Psoas muscle (tissue), 7 donors: ENCODE measurements at regions not wholly inside any gene's neighbourhood (a gene's known extent, or its start where the extent isn't known, plus 50 kb on each side); places are given as distances from the start of the nearest gene placed in this dataset.

Experiments
- ATAC-seq, 4 donors: fragments of 200-7000 bp; cut with Tn5 transposase; one replicate each; pipeline ENCODE4 v1.9.1; 2020; ENCODE audit warnings: moderate library complexity in 3 of 4, mild to moderate bottlenecking in 2 of 4
- DNase-seq, 2 donors: peaks; one replicate each; pipeline ENCODE4 v3.0.0-alpha.2; 2020
- H3K27ac ChIP-seq: fragments of 200-600 bp; one replicate; pipeline ENCODE4 v1.8.0; 2022
- H3K27me3 ChIP-seq, 3 donors: fragments of 200-600 bp in 1 of 3; one replicate each; pipeline versions ENCODE4 v1.6.1 to v1.8.0; 2013 to 2022; ENCODE audit warnings: low read length in 2 of 3, mild to moderate bottlenecking in 2 of 3, moderate library complexity in 1 of 3; ENCODE audit not compliant: insufficient read depth in 3 of 3
- H3K36me3 ChIP-seq, 2 donors: fragments of 200-600 bp in 1 of 2; one replicate each; pipeline versions ENCODE4 v1.6.1 to v1.8.0; 2013 to 2022; ENCODE audit warnings: low read depth in 1 of 2, mild to moderate bottlenecking in 1 of 2, moderate library complexity in 1 of 2; ENCODE audit not compliant: insufficient read depth in 1 of 2
- H3K4me1 ChIP-seq: fragments of 200-600 bp; one replicate; pipeline ENCODE4 v1.8.0; 2022
- H3K4me3 ChIP-seq: fragments of 200-600 bp; one replicate; pipeline ENCODE4 v1.8.0; 2022; ENCODE audit warnings: mild to moderate bottlenecking
- H3K9me3 ChIP-seq: fragments of 200-600 bp; one replicate; pipeline ENCODE4 v1.8.0; 2022
- WGBS, 3 donors: extraction: QIAGEN DNeasy Blood & Tissue Kit; methylation state at CpG; one replicate each; pipeline versions ENCODE4 v1.1.6 to v1.1.7; 2013; 5-methylcytosine and 5-hydroxymethylcytosine counted together
- intact Hi-C, 2 donors: fragments of 100-400 bp; cut with DNase I; formaldehyde crosslinking; loops; one replicate each; pipeline versions ENCODE4 v1.11.0 to v1.14.2; 2022
- TF ChIP-seq, protein P1 (sequence below): fragments of 200-600 bp; IDR thresholded peaks from one replicate; pipeline ENCODE4 v1.8.0; 2022; ENCODE audit warnings: antibody characterized with exemption
- donor health status: healthy with polysubstance abuse.
- donor health status: DM: no; HTN: no; CAD: no; lungs with moderate emphysema.
- donor health status: Bipolar disorder and iron deficiency.
- donor health status: healthy.
- donor health status: DM: yes; HTN: yes; CAD: no.
- donor health status: DM: no; HTN: no; CAD: no.
- donor health status: DM: yes; HTN: yes; CAD: no.

GRCh38 chrX:95885074-95885473, 799.6 kb upstream of the DIAPH2 start:
- no peak overlapping the region for H3K4me3 ChIP-seq
- 10 to 31% (median 27%) methylated on average over 3 of the region's 3 CpGs for WGBS, 3 donors
- intact Hi-C loops: no loop called here
- no peaks in the 10 kb centered on the region for H3K27me3 ChIP-seq
- TF ChIP-seq, protein P1, sequence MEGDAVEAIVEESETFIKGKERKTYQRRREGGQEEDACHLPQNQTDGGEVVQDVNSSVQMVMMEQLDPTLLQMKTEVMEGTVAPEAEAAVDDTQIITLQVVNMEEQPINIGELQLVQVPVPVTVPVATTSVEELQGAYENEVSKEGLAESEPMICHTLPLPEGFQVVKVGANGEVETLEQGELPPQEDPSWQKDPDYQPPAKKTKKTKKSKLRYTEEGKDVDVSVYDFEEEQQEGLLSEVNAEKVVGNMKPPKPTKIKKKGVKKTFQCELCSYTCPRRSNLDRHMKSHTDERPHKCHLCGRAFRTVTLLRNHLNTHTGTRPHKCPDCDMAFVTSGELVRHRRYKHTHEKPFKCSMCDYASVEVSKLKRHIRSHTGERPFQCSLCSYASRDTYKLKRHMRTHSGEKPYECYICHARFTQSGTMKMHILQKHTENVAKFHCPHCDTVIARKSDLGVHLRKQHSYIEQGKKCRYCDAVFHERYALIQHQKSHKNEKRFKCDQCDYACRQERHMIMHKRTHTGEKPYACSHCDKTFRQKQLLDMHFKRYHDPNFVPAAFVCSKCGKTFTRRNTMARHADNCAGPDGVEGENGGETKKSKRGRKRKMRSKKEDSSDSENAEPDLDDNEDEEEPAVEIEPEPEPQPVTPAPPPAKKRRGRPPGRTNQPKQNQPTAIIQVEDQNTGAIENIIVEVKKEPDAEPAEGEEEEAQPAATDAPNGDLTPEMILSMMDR: no peak
- no peak for ATAC-seq
- H3K36me3 ChIP-seq: no peaks in the 10 kb centered on the region
- H3K27ac ChIP-seq: no peak overlapping the region
- H3K4me1 ChIP-seq: no peaks in the 10 kb centered on the region
- no peak for DNase-seq
- no peaks in the 10 kb centered on the region for H3K9me3 ChIP-seq

GRCh38 chrX:95889279-95889678, 795.4 kb upstream of the DIAPH2 start:
- no peaks in the 10 kb centered on the region for H3K27me3 ChIP-seq
- no peak overlapping the region for H3K4me3 ChIP-seq
- no peaks in the 10 kb centered on the region for H3K9me3 ChIP-seq
- TF ChIP-seq, protein P1: no peak
- H3K27ac ChIP-seq: no peak overlapping the region
- H3K36me3 ChIP-seq: no peaks in the 10 kb centered on the region
- 72 to 93% (median 87%) methylated on average over 1 of the region's 1 CpG for WGBS, 3 donors
- intact Hi-C loops: no loop called here
- DNase-seq: no peak
- ATAC-seq: no peak
- no peaks in the 10 kb centered on the region for H3K4me1 ChIP-seq

GRCh38 chrX:95893636-95894035, 791.0 kb upstream of the DIAPH2 start:
- ATAC-seq (peak in 1 of 4 donors; percentile 42), DNase-seq (no peak)
- no peaks in the 10 kb centered on the region for H3K9me3 ChIP-seq
- no peaks in the 10 kb centered on the region for H3K36me3 ChIP-seq
- intact Hi-C loops: no loop called here
- TF ChIP-seq, protein P1: no peak
- no peaks in the 10 kb centered on the region for H3K27me3 ChIP-seq
- no peak overlapping the region for H3K27ac ChIP-seq
- H3K4me3 ChIP-seq: no peak overlapping the region
- no peaks in the 10 kb centered on the region for H3K4me1 ChIP-seq
- 38 to 46% (median 39%) methylated on average over 2 of the region's 2 CpGs for WGBS, 3 donors

DNA sequence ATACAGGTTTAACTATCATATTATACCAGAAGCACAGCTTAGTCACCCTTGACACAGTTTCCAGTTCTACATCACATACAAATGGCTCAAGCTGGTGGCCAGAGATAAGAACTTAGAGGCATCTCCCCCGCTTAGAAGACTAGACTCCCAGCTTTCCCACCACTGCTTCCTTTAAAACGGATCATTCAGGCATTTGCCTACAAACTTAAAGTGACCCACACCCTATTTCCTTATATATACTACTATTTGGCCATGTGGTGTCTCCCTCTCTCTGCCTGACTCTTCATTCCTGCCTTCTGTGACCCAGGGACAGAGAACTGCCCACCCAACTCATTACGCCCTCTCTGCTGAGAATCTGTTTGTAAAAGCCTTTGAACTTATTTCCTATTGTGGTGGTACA, 781.2 kb upstream of the DIAPH2 start:
- no peak overlapping the region for H3K4me3 ChIP-seq
- H3K4me1 ChIP-seq: no peaks in the 10 kb centered on the region
- 34 to 53% (median 40%) methylated on average over 3 of the region's 3 CpGs for WGBS, 3 donors
- intact Hi-C loops: no loop called here
- H3K27ac ChIP-seq: no peak overlapping the region
- ATAC-seq: no peak
- H3K27me3 ChIP-seq: no peaks in the 10 kb centered on the region
- TF ChIP-seq, protein P1: no peak
- H3K36me3 ChIP-seq: no peaks in the 10 kb centered on the region
- DNase-seq: no peak
- H3K9me3 ChIP-seq: no peaks in the 10 kb centered on the region

- no peaks in the 10 kb centered on the region for H3K4me1 ChIP-seq
- no peaks in the 10 kb centered on the region for H3K9me3 ChIP-seq
- no peaks in the 10 kb centered on the region for H3K36me3 ChIP-seq
- H3K27ac ChIP-seq: no peak overlapping the region
- TF ChIP-seq, protein P1: no peak
- H3K4me3 ChIP-seq: no peak overlapping the region
- no peak for ATAC-seq
- H3K27me3 ChIP-seq: no peaks in the 10 kb centered on the region
- intact Hi-C loops: no loop called here
- WGBS, 3 donors: 58 to 65% (median 60%) methylated on average over 3 of the region's 3 CpGs
- no peak for DNase-seq
These were observed 780.7 kb upstream of the DIAPH2 start for GRCh38 chrX:95903975-95904374.
